NCI-H1694 (cell line): ENCODE measurements at regions not wholly inside any gene's neighbourhood (a gene's known extent, or its start where the extent isn't known, plus 50 kb on each side); places are given as distances from the start of the nearest gene placed in this dataset.
A peak's percentile ranks its signal among the peaks of the same experiment; 100 is the strongest.

Source experiments
- DNase-seq: peaks from one replicate; lab custom pipeline; 2025; lab: John Stamatoyannopoulos, UW

DNA sequence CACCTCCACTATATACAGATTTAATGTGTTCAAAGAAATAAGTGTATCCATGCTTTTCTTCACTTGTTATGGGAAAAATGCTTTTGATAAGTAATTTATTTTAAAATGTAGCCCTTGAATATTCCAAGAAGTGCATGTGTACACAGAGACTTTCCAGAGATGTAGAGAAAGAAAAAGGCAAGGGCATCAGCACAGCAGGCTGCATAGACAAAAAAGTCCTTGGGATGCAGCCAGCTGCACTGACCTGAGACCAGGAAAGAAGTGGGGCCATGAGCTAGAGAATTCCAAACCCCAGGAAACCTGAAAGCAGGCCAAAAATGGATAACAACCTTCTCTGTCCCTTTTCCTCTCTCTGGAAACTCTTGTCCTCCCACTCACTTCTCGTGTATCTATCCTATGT is 51.6 kb upstream of the PRDM8 start:
- DNase-seq = no peak

DNA sequence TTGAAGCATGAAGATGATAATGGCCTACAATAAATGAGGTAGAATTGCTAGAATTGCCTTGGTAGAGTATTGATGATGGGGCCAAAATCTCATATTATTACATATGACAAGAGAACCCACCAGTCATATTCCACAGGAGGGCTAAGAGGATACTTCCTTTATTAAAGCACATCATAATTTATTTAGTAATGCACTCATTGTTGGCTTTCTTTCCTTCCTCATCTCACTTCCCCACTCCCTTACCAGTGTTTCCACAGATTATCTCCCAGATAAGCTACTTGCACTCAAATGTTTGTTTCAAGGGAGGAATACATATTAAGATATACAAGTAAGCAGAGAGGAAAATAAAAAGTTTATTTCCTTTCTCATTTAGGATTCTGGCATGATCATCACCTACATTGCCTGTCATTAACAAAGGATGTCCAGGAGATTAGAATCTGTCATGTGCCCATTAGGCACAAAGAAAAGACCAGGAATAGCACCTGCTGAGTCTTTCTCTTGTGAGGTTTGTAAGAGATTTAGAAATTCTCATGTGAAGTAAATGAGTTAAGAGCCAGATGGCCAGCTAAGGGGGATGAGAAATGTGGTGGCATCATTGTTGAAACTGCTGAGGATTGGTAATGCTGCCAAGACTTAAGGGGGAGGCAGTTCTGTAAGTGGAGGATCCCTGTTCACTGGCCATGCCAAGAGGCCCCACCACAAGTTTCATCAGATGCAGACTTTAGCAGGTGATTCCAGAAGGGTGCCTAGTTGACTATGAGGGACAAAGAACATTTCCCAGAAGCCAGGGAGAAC is 52.4 kb upstream of the PRDM8 start:
- DNase-seq = no peak

DNA sequence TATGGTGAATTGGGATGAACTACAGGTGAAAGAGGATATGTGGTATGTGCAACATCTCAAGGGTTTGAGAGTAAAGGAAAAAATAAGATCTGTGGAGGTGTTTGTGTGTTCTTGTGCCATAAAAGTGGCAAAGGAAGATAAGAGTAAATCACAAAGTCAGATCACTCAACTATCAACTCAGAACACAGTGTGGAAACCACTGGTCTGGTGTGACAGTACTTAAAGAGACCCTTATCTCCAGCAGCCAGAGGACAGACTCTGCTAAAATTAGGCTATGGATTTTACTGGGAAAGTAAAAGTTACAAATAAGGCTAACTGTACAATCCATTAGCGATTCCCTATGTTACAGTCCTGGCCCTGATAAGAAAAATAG is 54.0 kb upstream of the PRDM8 start:
- DNase-seq = no peak

DNA sequence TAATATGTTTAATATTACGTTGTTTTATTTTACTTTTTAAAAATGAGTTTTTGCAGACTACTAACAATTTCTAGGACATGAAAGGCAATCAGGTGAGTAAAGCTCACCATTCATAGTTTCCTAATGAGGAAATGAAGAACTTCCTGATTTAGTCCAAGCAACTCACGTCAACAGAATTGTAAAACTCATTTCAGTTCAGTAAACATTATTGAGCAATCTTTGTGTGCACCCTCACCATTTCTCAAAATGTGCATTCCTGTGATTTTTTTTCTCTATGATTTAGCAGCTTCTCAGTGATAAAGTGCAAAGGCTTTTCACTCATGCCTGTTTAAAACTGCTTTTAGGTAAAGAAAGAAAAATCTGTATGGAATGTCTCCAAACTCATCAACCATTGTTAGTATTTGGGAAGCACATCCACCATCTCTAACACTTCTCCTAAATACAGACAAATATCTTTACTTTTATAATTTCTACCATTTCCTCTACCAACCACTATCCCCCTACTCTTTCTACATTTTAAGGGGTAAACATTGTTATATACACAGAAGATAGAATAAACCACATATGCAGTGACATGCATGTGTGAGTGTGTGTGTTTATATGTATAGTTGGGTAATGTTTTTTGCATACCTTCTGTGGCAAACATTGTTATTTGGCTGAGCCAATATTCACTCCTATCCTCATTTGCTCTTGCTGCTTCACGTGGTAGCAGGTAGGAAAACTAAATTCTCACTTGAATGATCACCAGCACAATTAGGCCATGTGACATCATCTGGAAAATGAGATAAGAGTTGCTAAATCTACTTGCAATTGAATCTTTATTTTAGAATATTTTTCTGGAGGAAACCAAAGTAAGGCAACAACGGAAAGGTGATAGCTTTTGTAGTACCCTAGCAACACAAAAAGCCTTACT is 54.7 kb upstream of the PRDM8 start:
- DNase-seq = no peak

DNA sequence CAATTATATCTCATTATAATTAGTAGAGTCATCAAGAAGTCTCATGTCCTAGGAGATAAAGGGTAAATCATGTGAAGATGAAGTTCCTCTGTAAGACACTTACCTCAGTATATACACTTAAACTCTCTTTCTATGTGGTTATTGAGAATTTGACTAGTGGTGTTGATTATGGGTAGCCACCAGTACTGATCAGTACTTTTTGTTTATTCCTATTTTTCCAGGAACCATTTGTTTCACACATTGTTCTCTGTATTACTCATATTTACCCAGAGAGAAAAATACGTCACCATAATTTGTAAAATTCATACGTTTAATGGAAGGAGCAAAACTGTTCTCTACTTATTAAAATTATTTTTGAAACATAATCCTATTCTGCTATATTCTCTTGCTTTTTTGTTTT is 55.8 kb upstream of the PRDM8 start:
- DNase-seq = no peak

DNA sequence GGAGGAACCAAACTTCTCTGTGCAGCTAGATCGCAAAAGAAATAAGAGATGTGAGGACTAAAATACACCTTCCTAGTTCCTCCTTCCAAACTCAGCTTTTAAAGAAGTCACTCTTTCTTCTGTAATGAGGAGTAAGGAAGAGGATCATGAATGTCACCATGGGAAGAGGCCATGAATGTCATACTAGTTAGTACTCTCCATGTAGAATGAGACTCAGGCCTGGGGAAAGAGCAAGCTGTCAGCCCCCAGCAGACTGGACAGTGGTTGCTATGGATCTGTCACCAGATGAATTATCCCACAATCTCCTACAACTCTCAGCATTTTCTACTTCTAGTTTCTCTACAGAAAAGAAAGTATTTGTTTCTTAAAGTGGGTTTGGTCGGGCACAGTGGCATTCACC is 57.1 kb upstream of the PRDM8 start:
- DNase-seq = no peak

DNA sequence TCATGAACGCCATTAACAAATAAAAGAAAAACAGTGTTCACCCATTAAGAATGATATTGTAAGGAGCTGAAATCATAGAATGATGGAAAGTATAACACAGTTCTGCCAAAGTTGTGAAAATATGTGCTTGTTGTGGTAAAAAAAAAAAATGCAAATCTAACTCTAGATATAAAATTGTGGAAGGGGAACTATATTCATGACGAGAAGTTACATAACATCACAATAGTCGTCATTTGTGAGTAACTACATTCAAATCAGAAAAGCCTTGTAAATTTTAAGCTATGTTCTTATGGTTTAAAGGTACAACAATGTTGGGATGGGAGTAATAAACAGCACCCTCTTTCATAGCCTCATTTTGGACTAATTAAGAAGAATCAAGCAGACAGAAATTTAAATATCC is 57.6 kb upstream of the PRDM8 start:
- no peak for DNase-seq

DNA sequence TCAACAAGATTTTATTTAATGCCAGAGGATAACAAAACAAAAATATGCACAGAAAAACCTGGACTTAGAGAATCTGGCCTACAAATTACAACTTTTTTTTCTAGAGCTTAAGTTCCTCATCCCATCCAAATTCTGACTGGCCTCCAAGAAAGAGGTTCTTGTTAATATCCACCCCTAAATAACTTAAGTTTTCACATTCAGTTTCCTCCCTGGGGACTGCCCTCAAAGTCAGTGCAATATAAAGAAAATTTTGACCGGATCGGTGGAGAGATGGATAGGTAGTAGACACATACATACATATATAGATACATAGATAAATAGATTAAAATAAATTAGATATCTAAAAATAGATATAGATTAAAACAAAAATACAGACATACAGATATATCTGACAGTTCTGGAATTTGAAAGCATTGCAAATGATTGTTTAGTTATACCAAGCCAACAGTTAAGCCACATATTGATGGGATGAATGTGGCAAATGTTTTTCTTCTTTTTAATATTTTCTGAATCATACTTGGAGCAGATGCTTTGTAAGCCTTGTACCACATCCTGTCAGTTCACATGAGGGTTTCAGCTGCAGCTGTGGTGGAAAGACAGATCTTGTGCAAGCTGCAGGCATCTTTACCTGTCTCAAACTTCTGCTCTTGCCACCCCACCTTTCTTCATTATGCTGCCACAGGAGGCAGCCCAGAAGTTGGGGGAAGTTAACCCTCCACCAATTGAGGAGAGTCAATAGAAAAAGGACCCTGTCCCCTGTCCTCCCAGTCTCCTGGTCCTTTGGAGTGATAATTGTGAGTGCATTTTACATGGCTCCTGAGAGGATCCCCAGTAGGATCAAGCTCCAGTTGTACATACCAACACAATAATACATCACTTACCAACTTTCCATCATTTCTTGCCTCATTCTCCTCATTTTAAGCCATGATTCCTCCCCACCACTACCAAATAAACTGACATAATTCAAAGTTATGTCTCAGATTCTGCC is 58.5 kb upstream of the PRDM8 start:
- DNase-seq = no peak

DNA sequence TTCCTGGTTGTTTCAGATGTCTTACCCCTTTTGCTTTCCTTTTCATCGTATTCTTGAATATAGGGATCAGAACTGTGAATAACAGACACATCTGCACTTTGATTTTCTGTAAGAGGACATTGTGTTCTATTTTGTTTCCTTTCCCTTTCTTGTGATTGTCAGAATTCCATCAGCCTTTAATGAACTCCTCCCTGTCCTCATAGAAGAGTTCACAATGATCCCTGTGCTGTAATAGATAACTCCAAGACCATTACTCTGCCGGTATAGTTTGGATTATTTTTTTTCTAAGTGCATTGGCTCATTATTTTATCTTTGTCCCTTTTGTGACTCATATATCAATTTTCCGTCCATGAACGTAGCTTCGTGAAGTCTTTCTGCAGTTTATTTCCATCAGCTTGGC is 59.7 kb upstream of the PRDM8 start:
- DNase-seq = no peak

DNA sequence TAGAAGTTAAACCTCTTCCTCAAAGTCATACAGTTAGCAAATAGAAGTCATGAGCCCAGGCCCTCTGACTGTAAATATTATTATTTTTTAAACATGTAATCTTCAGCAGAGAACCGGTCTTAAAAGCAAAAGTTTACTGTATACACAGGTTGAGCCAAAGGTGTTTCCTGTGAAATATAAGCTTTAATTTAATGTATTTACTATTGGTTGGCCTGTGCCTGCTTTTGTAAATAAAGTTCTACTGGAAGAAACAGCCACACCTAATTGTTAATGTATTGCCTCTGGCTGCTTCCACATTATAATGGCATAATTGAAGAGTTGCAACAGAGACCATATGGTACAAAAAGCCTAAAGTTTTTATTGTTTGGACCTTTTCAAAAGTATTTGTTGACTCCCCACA is 61.0 kb upstream of the PRDM8 start:
- DNase-seq = no peak

DNA sequence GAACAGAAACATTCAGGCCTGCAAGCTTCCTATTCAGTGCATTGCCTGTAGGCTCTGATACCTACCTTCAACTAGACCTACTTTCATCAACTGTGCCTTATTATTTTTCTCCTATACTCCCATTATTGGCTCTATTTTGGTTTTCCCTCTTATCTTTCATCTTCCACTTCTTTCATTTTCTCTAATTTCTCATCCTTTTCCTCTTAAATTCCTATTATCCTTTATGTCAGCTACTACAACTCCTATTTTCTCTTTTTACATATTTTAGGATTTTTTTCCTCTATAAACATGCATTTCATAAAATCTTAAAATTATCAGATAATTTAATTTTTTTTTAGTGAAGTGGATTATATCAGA is 61.6 kb upstream of the PRDM8 start:
- no peak for DNase-seq

DNA sequence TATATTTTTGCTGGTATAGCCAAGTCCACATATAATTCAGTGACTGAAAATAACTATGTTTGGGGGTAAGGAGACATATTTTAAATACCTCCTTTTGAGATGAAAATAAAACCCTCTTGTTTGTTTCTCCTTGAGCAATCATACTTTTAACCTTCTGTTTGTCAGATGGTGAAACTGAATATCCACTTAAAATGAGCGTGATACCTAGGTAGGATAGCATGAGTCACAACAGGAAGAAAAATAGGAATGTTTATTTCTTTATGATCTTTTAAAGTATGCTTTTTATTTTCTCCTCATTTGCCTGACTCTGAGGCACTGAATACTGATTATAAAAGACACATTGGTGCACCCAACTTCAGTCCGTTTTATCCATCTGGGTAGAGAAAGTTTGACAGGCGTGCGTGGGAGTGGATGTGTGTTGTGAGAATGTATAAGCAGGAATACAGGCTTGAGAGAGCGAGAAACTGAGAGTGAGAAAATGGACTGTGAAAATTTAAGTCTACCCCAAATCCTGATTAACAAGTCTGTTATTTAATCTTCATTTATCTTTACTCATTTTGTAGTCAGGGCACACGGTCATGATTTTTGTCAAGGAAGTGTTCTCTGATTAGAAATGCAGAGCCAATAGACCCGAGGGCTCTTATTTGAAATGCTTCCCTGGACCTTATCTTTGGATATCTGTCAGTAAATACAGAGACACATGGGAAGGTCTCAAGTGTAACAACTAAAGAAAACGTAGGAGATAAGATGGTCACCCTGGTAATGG is 62.1 kb upstream of the ANTXR2 start:
- DNase-seq = no peak

DNA sequence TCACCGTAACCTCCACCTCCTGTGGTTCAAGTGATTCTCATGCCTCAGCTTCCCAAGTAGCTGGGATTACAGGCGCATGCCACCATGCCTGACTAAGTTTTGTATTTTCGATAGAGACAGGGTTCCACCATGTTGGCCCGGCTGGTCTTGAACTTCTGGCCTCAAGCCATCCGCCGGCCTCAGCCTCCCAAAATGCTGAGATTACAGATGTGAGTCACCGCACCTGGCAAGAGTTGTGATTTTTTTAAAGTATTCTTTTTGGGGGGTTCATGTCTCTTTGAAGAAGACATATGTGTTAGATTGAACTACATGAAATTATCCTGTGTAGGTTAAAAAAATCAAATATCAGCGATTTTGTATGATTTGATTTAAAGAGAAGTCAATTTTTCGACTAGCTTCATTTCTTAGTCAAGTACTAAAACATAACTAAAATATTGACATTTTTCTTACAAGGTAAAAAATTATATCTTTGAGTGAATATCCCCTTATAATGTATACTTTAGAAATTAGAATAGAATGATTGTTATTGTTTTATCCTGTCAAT is 60.3 kb upstream of the ANTXR2 start:
- DNase-seq = no peak

DNA sequence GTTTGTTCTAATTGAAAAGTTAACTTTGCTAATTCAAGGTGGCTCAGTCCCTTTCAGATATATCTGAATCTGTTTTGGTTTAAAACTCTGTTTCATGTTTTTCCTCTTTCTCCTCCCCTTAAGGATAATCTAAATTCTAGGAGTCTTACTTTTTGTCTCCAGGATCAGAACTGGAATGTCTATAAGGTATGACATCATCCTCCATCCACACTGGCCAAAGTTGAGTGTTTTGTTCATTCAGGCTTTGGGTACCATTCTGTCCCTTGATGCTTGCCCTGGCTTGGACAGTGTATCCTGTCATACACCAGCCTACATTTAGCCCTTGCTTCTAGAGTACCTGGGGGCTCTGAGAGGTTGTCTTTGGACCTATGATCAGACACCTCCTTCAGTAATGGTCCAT is 56.8 kb upstream of the ANTXR2 start:
- DNase-seq = no peak

DNA sequence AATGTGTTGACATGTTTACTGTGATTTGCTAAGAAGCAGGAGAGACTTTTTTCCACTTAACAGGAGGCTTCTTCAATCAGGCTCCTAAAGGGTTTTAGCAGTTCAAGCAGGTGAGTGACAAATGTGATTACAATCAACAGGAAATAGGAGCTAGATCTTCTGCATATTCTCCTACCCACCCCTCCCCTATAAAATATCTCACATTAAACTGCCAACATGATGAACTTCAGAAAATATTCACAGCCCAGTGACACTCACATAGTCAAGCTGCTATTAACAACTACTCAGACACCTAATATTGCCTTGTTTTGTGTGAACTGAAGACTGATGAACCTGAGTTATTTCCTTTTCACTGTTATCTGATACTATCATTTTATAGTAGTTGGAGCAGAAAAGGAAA is 55.9 kb upstream of the ANTXR2 start:
- DNase-seq = no peak

DNA sequence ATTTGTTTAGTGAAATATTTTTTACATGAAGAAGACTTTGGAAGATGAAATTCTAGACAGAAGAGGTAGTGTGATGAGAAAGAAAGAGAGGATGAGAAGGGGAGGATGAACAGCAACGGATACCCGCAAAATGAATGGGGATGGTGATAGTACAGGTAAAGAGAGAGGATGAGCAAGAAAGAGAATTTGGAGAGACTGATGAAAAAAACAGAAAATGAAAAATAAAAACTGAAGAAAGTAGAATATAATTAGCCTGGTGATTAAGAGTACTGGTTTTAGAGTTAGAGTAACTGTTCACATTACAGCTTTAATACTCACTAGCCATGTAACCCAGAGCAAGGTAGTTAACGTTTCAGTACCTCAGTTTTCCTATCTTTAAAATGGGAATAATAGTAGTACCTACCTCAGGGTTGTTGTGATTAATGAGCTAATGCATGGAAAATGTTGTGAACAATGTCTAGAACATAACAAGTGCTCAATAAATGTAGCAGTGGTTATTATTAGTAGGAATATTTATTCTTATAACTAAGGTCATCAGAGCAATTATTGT is 54.9 kb upstream of the ANTXR2 start:
- no peak for DNase-seq

DNA sequence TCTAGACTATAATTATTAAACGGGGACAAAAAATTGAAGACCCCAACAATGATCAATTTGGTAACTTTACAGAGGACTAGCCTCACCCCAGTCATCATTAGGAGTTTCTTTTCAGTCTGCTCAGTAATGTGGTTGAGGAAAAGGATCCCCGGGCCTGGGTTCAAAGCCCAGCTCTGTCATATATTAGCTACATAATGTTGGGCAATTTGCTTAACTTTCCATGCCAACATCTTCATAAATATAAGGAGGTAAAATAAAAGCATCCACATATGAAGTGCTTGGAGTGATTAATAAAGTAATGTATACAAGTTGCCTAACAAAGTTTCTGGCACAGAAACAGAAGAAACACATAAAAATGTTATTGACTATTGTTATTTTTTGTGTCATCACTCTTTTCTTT is 53.4 kb upstream of the ANTXR2 start:
- no peak for DNase-seq

DNA sequence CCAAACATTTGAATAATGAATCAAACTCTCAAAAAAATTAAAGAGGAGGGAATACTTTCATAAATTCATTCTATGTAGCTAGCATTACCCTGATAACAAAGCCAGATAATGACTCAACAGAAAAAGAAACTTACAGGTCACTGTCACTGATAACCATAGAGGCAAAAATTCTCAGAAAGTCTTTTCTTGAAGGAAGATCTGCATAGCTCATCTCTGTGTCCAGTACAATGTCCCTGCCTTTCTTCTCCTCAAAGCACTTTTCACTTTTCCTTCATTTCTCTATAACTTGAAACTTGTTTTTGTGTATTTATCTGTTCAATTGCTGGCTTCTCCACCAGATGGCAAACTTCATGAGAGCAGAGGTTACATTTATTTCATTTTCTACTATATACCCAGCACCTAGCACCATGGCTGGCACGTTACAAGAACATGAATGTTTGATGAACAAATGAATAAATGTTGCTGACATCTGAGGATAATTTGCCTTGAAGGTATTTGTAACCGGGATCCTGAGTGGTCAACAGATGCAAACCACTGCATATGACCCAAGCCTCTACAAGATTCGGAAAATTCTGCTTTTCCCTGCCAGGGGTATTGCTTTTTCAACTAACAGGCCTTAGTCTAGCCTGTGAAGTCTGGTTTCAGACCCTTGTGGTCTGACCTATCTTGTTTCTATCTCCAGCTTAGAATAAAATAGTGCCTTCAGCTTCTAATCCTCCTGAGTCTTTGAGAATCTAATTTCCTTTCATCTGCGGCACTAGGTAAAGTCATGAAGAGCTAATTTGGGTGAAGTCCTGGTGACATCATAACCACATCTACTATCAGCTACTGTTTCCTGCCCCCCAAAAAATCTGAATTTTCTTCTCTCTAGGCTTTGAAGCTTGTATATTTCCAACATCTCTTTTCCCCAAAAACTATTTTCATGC is 52.5 kb upstream of the ANTXR2 start:
- peak; percentile 9 for DNase-seq

DNA sequence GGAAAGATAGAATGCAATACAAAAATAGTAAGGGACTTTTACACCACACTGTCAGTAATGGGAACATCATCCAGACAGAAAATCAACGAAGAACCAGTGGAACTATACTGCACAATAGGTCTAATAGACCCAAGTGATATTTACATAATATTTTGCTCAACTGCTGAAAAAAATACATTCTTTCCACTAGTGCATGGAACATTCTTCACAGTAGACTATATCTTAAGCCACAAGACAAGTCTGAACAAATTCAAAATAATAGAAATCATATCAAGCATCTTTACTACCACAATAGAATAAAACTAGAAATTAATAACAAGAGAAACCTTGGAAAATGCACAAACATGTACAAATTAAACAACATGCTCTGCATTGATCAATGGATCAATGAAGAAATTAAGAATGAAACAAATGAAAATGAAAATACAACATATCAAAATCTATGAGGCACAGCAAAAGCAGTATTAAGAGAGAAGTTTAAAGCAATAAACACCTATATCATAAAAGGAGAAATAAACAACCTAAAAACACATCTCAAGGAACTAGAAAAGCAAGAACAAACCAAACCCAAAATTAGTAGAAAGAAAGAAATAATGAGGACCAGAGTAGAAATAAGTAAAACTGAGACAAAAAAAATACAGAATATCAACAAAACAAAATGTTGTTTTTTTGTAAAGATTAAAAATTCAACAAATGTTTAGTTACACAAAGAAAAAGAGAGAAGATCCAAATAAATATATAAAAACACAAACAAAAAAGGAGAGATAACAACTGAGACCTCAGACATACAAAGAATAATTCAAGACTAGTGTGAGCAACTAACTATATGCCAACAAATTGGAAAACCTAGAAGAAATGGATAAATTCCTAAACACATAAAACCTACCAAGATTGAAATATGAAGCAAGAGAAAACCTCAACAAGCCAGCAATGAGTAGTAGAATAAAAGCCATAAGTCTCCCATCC is 51.5 kb upstream of the ANTXR2 start:
- no peak for DNase-seq
